CD14-positive monocyte (primary cell): ENCODE measurements at regions not wholly inside any gene's neighbourhood (a gene's known extent, or its start where the extent isn't known, plus 50 kb on each side); places are given as distances from the start of the nearest gene placed in this dataset.

Experiments
- DNase-seq, 3 donors: peaks; one replicate each; pipeline ENCODE4 v3.0.0-alpha.2; 2011 to 2022
- H2AFZ ChIP-seq: 2 replicates; pipeline ENCODE4 v1.6.0; 2012; ENCODE audit warnings: mild to moderate bottlenecking, low read depth, low read length, inconsistent platforms; ENCODE audit not compliant: insufficient read depth, poor library complexity, severe bottlenecking
- H3K27ac ChIP-seq, 2 donors: 1 replicate in 1 of 2; 2 replicates in 1 of 2; pipeline ENCODE4 v1.5.1; 2012 to 2013; ENCODE audit warnings: low read length in 2 of 2, control low read depth in 1 of 2, inconsistent platforms in 1 of 2, low read depth in 1 of 2, mild to moderate bottlenecking in 1 of 2
- H3K27me3 ChIP-seq, 2 donors: one replicate each; pipeline versions ENCODE4 v1.6.0 to v1.6.1; 2011 to 2013; ENCODE audit warnings: low read length in 2 of 2; ENCODE audit not compliant: control insufficient read depth in 2 of 2, insufficient read depth in 2 of 2
- H3K36me3 ChIP-seq, 2 donors: replicated peaks in 1 of 2; 1 replicate in 1 of 2; 2 replicates in 1 of 2; pipeline versions ENCODE4 v1.5.1 to v1.6.1; 2012 to 2013; ENCODE audit warnings: low read length in 2 of 2, control low read depth in 1 of 2, inconsistent platforms in 1 of 2, mild to moderate bottlenecking in 1 of 2; ENCODE audit not compliant: insufficient read depth in 2 of 2, control insufficient read depth in 1 of 2
- H3K4me1 ChIP-seq, 2 donors: 1 replicate in 1 of 2; 2 replicates in 1 of 2; pipeline versions ENCODE4 v1.5.1 to v1.6.1; 2012 to 2013; ENCODE audit warnings: low read length in 2 of 2, control low read depth in 1 of 2, inconsistent platforms in 1 of 2, mild to moderate bottlenecking in 1 of 2, moderate library complexity in 1 of 2; ENCODE audit not compliant: insufficient read depth in 2 of 2, control insufficient read depth in 1 of 2
- H3K4me2 ChIP-seq: replicated peaks from 2 replicates; pipeline ENCODE3; 2012; ENCODE audit warnings: low read length, moderate library complexity, mild to moderate bottlenecking; ENCODE audit not compliant: poor library complexity, severe bottlenecking; ENCODE audit errors: extremely low read depth
- H3K4me3 ChIP-seq, 3 experiments: fragments of 200-600 bp in 1 of 3; sonication (generic) in 1 of 3; replicated peaks in 1 of 3; 1 replicate in 2 of 3; 2 replicates in 1 of 3; pipeline ENCODE4 v1.5.1; 2011 to 2013; ENCODE audit warnings: low read length in 3 of 3, mild to moderate bottlenecking in 3 of 3, control low read depth in 2 of 3, low read depth in 2 of 3, inconsistent platforms in 1 of 3, moderate library complexity in 1 of 3
- H3K79me2 ChIP-seq: 2 replicates; pipeline ENCODE4 v1.6.0; 2012; ENCODE audit warnings: mild to moderate bottlenecking, control low read depth, inconsistent platforms, low read length, moderate library complexity; ENCODE audit not compliant: insufficient read depth
- H3K9ac ChIP-seq: 2 replicates; pipeline ENCODE4 v1.6.0; 2017; ENCODE audit warnings: low read length, mild to moderate bottlenecking; ENCODE audit not compliant: insufficient read depth, poor library complexity, severe bottlenecking
- H3K9me3 ChIP-seq, 2 donors: replicated peaks in 1 of 2; 1 replicate in 1 of 2; 2 replicates in 1 of 2; pipeline versions ENCODE4 v1.5.1 to v1.6.1; 2012 to 2013; ENCODE audit warnings: low read length in 2 of 2, control low read depth in 1 of 2; ENCODE audit not compliant: control insufficient read depth in 1 of 2, insufficient read depth in 1 of 2
- H4K20me1 ChIP-seq: 2 replicates; pipeline ENCODE4 v1.6.0; 2012; ENCODE audit warnings: mild to moderate bottlenecking, low read length, control low read depth, moderate library complexity; ENCODE audit not compliant: insufficient read depth
- H3K27ac Mint-ChIP-seq, 7 donors: one replicate each; pipeline ENCODE4 v1.8.0; 2020; ENCODE audit warnings: mild to moderate bottlenecking in 7 of 7, mixed read lengths in 7 of 7, moderate library complexity in 6 of 7, inconsistent platforms in 2 of 7
- H3K27me3 Mint-ChIP-seq, 3 donors: one replicate each; pipeline ENCODE4 v1.8.0; 2021 to 2022; ENCODE audit warnings: low read depth in 3 of 3, mild to moderate bottlenecking in 3 of 3, mixed read lengths in 3 of 3, moderate library complexity in 3 of 3, inconsistent platforms in 1 of 3
- H3K36me3 Mint-ChIP-seq, 2 donors: one replicate each; pipeline ENCODE4 v1.8.0; 2020; ENCODE audit warnings: mixed read lengths in 2 of 2, inconsistent platforms in 1 of 2, mild to moderate bottlenecking in 1 of 2
- H3K4me1 Mint-ChIP-seq: one replicate; pipeline ENCODE4 v1.8.0; 2020; ENCODE audit warnings: mild to moderate bottlenecking, mixed read lengths
- H3K4me3 Mint-ChIP-seq, 2 donors: one replicate each; pipeline ENCODE4 v1.8.0; 2020; ENCODE audit warnings: mild to moderate bottlenecking in 2 of 2, mixed read lengths in 2 of 2, moderate library complexity in 1 of 2
- H3K9me3 Mint-ChIP-seq, 7 donors: one replicate each; pipeline ENCODE4 v1.8.0; 2020 to 2022; ENCODE audit warnings: mixed read lengths in 7 of 7, mild to moderate bottlenecking in 6 of 7, moderate library complexity in 6 of 7, inconsistent platforms in 2 of 7
- WGBS: methylation state at CpG from one replicate; pipeline ENCODE4 v1.1.5; 2013; ENCODE audit warnings: missing lambda C conversion rate; ENCODE audit not compliant: insufficient coverage; 5-methylcytosine and 5-hydroxymethylcytosine counted together
- intact Hi-C, 2 donors: fragments of 100-400 bp; cut with micrococcal nuclease; formaldehyde crosslinking; loops; one replicate each; pipeline versions ENCODE4 v1.15.0 to v1.15.1; 2023
- TF ChIP-seq, protein P1 (sequence below): fragments of 200-600 bp; IDR thresholded peaks from one replicate; pipeline ENCODE4 v1.8.0; 2022; ENCODE audit warnings: antibody characterized with exemption, mild to moderate bottlenecking

- Histone ChIP-seq H3K4me2 (no peak overlapping the region), H2AFZ (no peak overlapping the region), H3K79me2 (no peaks in the 10 kb centered on the region), H3K36me3 (no peaks in the 10 kb centered on the region), H3K27me3 (no peaks in the 10 kb centered on the region), H3K4me3 (no peak overlapping the region), H3K9ac (no peak overlapping the region), H4K20me1 (no peaks in the 10 kb centered on the region), H3K4me1 (no peaks in the 10 kb centered on the region), H3K9me3 (peaks cover 3 to 4% of the 10 kb centered on the region in 2 donors), H3K27ac (no peak overlapping the region)
- TF ChIP-seq, protein P1, sequence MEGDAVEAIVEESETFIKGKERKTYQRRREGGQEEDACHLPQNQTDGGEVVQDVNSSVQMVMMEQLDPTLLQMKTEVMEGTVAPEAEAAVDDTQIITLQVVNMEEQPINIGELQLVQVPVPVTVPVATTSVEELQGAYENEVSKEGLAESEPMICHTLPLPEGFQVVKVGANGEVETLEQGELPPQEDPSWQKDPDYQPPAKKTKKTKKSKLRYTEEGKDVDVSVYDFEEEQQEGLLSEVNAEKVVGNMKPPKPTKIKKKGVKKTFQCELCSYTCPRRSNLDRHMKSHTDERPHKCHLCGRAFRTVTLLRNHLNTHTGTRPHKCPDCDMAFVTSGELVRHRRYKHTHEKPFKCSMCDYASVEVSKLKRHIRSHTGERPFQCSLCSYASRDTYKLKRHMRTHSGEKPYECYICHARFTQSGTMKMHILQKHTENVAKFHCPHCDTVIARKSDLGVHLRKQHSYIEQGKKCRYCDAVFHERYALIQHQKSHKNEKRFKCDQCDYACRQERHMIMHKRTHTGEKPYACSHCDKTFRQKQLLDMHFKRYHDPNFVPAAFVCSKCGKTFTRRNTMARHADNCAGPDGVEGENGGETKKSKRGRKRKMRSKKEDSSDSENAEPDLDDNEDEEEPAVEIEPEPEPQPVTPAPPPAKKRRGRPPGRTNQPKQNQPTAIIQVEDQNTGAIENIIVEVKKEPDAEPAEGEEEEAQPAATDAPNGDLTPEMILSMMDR, result no peak
- no peak for DNase-seq
- H3K27me3 Mint-ChIP-seq, result peaks cover 2 to 9% (median 7%) of the 10 kb centered on the region in 3 donors
- H3K36me3 Mint-ChIP-seq, result no peaks in the 10 kb centered on the region
- H3K4me3 Mint-ChIP-seq, result no peak overlapping the region
- intact Hi-C loops, result no loop called here
- H3K27ac Mint-ChIP-seq, result no peak overlapping the region
- WGBS, result 83% methylated on average over 1 of the region's 4 CpGs
- no peaks in the 10 kb centered on the region for H3K4me1 Mint-ChIP-seq
- H3K9me3 Mint-ChIP-seq, result peaks cover 4 to 14% (median 7%) of the 10 kb centered on the region in 7 donors
Observed at GRCh38 chr16:80913397-80913796, 93.3 kb downstream of the CMC2 start.

DNA sequence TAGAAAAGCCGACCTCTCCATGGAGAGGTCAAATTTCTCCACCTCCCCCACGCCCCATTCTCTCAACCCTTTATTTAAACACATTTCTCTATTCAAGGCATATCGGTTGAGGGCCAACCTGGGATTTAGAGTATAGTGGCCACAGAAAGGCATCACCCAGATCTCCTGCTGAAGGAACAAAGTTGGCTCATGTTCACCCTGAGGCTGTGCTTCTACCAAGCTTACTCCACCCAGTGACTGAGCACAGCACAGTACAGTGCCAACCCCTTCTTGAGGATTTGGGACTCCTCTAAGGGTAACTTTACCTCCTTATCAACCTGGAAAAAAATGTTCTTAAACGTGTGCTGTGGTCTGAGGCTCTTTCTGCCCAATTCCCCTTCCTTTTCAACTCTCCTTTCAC, 94.0 kb downstream of the CMC2 start:
- intact Hi-C loops, result no loop called here
- Histone ChIP-seq H3K79me2 (no peaks in the 10 kb centered on the region), H2AFZ (no peak overlapping the region), H3K36me3 (no peaks in the 10 kb centered on the region), H4K20me1 (no peaks in the 10 kb centered on the region), H3K4me2 (no peak overlapping the region), H3K4me1 (no peaks in the 10 kb centered on the region), H3K4me3 (no peak overlapping the region), H3K27me3 (no peaks in the 10 kb centered on the region), H3K9me3 (peaks cover 3 to 4% of the 10 kb centered on the region in 2 donors), H3K27ac (no peak overlapping the region), H3K9ac (no peak overlapping the region)
- 93% methylated on average over 2 of the region's 4 CpGs for WGBS
- DNase-seq, result no peak
- Mint-ChIP-seq H3K9me3 (peaks cover 4 to 14% (median 6%) of the 10 kb centered on the region in 7 donors), H3K4me1 (no peaks in the 10 kb centered on the region), H3K36me3 (no peaks in the 10 kb centered on the region), H3K27ac (no peak overlapping the region), H3K27me3 (peaks cover 2 to 8% (median 7%) of the 10 kb centered on the region in 3 donors), H3K4me3 (no peak overlapping the region)
- TF ChIP-seq, protein P1, result no peak
